ENCODE measurements at regions not wholly inside any gene's neighbourhood (a gene's known extent, or its start where the extent isn't known, plus 50 kb on each side); places are given as distances from the start of the nearest gene placed in this dataset.

DNA sequence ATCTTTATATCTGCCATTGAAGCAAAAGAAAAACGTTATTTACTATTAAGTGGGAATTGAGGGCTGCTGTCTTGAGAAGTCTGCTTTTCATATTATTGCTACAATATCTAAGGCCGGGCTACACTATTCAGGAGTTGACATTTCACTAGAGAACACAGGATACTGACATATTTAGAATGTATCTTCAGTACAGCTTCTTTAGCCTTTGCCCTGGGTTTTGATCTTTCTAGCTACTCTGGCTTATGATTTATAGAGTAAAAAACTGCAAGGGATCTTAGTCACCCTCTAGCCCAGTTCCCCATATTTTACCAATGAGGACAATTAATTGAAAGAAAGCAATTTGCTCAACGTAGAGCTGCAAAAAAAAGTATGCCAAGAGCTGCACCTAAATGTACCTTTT lies 307.4 kb upstream of the DPPA4 start:
- TF ChIP-seq POLR2A (IDR thresholded peaks at IDR 0.05; ENCODE audit: low read depth, low read length) (no peak), POLR2AphosphoS5 (IDR thresholded peaks at IDR 0.05; ENCODE audit: low read depth, low read length) (no peak)

Data from GM12892 (cell line).